ENCODE measurements at regions not wholly inside any gene's neighbourhood (a gene's known extent, or its start where the extent isn't known, plus 50 kb on each side); places are given as distances from the start of the nearest gene placed in this dataset.

GRCh38 chr2:60271131-60271530, 282.3 kb downstream of the BCL11A start:
- Histone ChIP-seq H3K27me3 (ENCODE audit: insufficient read depth in 3 of 3, low read length in 2 of 3) (peaks cover 0 to 2% (median 0%) of the 10 kb centered on the region in 3 donors), H3K4me1 (no peaks in the 10 kb centered on the region), H3K9me3 (no peaks in the 10 kb centered on the region), H3K27ac (no peak overlapping the region), H3K36me3 (ENCODE audit: insufficient read depth in 1 of 2, low read depth in 1 of 2) (no peaks in the 10 kb centered on the region), H3K4me3 (no peak overlapping the region)
- ATAC-seq (no peak), DNase-seq (no peak)
- intact Hi-C loops (cut with DNase I) = no loop called here
- no peak for TF ChIP-seq CTCF (IDR thresholded peaks at IDR 0.05)
- WGBS, 3 donors = 69 to 76% (median 75%) methylated on average over 7 of the region's 7 CpGs

DNA sequence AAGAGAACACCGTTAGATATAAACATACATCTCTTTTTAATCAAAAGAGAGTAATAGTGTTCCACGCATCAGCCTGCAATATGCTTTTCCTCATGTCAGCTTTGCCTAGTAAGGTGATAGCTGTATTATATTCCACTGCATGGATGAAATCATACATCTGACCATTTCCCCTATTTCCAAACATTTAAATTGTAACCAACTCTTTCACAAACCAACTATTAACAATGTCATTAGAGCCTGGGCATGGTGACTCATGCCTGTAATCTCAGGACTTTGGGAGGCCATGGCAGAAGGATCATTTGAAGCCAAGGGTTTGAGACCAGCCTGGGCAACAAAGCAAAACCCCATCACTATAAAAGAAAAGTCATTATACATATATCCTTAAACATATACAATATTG, 284.8 kb downstream of the BCL11A start:
- no peak for TF ChIP-seq CTCF (IDR thresholded peaks at IDR 0.05)
- H3K27ac ChIP-seq = no peak overlapping the region
- intact Hi-C loops (cut with DNase I) = no loop called here
- no peaks in the 10 kb centered on the region for H3K4me1 ChIP-seq
- 92 to 95% (median 94%) methylated on average over 2 of the region's 2 CpGs for WGBS, 3 donors
- H3K4me3 ChIP-seq = no peak overlapping the region
- peaks cover 0 to 2% (median 0%) of the 10 kb centered on the region in 3 donors for H3K27me3 ChIP-seq (ENCODE audit: insufficient read depth in 3 of 3, low read length in 2 of 3)
- H3K36me3 ChIP-seq (ENCODE audit: insufficient read depth in 1 of 2, low read depth in 1 of 2) = no peaks in the 10 kb centered on the region
- DNase-seq (no peak), ATAC-seq (no peak)
- no peaks in the 10 kb centered on the region for H3K9me3 ChIP-seq

DNA sequence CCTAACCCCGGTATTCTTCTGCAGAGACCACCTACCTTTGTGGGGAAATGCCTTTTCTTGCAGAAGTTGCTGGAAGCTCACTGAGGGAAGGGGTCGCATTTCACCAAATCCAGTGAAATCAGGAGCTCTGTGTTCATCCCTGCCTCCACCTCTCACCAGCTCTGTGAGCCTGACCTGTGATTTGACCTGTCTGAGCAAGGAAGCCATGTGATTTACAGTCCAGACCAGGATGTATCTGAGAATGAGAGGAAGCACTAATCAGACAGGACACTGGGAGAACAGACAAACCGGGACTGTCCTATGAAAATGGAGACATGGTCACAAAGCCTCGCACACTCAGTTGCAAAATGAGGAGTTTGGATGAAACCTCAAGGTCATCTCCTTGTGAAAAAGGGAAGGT, 285.4 kb downstream of the BCL11A start:
- Histone ChIP-seq H3K27ac (no peak overlapping the region), H3K36me3 (ENCODE audit: insufficient read depth in 1 of 2, low read depth in 1 of 2) (no peaks in the 10 kb centered on the region), H3K4me3 (no peak overlapping the region), H3K27me3 (ENCODE audit: insufficient read depth in 3 of 3, low read length in 2 of 3) (no peaks in the 10 kb centered on the region), H3K4me1 (no peaks in the 10 kb centered on the region), H3K9me3 (no peaks in the 10 kb centered on the region)
- intact Hi-C loops (cut with DNase I) = no loop called here
- ATAC-seq (no peak), DNase-seq (no peak)
- 74 to 83% (median 75%) methylated on average over 4 of the region's 4 CpGs for WGBS, 3 donors
- no peak for TF ChIP-seq CTCF (IDR thresholded peaks at IDR 0.05)

- no peak for TF ChIP-seq CTCF (IDR thresholded peaks at IDR 0.05)
- Histone ChIP-seq H3K36me3 (ENCODE audit: insufficient read depth in 1 of 2, low read depth in 1 of 2) (no peaks in the 10 kb centered on the region), H3K9me3 (no peaks in the 10 kb centered on the region), H3K27ac (no peak overlapping the region), H3K4me3 (no peak overlapping the region), H3K4me1 (no peaks in the 10 kb centered on the region), H3K27me3 (ENCODE audit: insufficient read depth in 3 of 3, low read length in 2 of 3) (no peaks in the 10 kb centered on the region)
- no peak for ATAC-seq
- WGBS, 3 donors = 82 to 88% (median 87%) methylated on average over 5 of the region's 5 CpGs
- DNase-seq = no peak
- intact Hi-C loops (cut with DNase I) = no loop called here
Observed at GRCh38 chr2:60267122-60267521, 286.3 kb downstream of the BCL11A start.

DNA sequence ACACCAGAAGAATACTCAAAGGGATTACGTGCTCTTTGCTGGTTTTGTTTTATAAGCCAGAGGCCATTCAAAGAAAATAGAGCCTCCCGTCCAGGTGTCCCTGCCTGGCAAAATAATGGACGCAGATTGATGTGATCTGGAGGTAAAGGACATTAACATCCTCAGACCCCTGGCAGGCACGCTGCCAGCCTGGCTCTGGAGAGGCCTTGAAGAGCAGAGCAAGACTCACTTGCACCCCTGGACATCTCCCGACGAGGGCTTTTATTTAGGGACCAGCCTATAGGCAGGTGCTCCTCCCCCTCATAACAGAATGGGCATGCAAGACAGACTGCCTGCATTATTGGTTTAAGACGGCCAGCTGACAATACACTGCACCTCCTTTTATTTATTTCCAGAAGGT, 291.3 kb downstream of the BCL11A start:
- Histone ChIP-seq H3K4me1 (no peaks in the 10 kb centered on the region), H3K9me3 (no peaks in the 10 kb centered on the region), H3K27me3 (ENCODE audit: insufficient read depth in 3 of 3, low read length in 2 of 3) (no peaks in the 10 kb centered on the region), H3K36me3 (ENCODE audit: insufficient read depth in 1 of 2, low read depth in 1 of 2) (no peaks in the 10 kb centered on the region), H3K4me3 (no peak overlapping the region), H3K27ac (no peak overlapping the region)
- TF ChIP-seq CTCF (IDR thresholded peaks at IDR 0.05) = no peak
- no peak for ATAC-seq
- intact Hi-C loops (cut with DNase I) = no loop called here
- no peak for DNase-seq
- WGBS, 3 donors = 69 to 73% (median 73%) methylated on average over 7 of the region's 7 CpGs
